Fibroblast of skin of right quadriceps (primary cell): ENCODE measurements at regions not wholly inside any gene's neighbourhood (a gene's known extent, or its start where the extent isn't known, plus 50 kb on each side); places are given as distances from the start of the nearest gene placed in this dataset.
"Not testable (repeated sequence)": the region's sequence is repeated elsewhere in the genome, so short reads cannot be mapped to it uniquely, and the experiment has no call there.

Experiments used
- DNase-seq: peaks from one replicate; pipeline ENCODE4 v3.0.0-alpha.2; 2013

DNA sequence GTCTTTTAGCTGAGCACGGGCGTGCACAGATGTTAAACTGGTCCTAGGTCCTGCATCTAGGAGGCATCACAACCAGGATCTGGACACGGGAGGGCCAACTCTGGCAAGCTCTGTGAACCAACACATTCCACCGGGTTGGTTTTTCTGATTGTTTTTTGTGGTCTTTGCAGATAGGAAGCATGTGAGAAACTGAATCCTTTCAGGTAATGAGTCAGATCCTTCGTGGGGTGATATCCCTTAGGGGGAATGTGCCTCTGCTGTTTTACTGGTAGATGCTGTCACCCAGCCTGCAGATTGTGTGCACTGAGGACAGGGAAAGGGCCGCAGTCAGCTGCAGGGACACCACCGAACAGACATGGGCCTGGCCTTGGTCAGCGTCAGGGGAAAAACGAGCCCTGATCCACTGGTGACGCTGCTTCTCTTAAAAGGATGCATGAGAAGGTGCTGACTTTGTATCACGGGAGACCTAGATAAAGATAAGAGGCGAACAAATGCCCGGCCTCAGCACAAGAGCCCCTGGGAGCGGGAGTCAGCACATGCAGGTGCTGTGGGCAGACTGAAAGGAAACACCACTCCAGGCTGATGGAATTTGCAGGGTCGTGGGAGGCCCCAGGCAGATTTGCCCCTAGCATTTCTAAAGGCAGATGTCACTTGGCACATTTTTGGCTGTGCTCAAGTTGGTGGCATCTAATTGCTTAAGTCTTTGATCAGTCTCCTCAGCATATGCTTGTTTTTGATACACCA, 51.1 kb downstream of the DOP1B start:
- DNase-seq, result peak; percentile 72

DNA sequence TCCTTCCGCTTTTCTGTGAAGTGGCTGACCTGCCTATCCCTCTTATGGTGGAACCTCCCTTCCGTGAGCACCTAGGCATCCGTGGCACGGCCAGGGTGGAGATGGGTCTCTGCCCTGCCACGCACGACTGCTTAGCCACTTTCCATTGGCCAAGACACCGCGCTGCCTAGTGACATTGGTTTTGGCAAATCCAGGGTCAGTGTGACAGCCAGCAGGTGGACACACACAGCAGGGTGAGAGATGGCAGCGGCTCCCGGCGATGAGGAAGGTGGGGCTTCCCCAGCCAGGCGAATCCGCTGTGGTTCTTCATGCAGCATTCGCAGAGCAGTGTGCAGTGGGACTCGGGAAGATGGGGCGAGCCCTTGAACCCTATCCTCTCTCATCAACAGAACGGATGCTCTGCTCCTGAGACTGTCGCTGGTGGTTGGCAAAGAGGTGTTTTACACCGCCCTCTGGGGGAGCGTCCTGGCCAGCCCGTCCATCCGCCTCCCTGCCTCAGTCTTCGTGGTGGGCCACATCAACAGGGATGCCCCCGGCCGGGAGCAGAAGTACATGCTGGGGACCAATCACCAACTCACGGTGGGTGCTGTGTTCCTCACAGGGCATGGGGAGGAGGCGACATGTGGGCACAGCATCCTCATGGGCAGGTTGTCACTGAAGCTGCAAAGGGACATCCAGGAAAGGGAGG, 51.8 kb downstream of the DOP1B start:
- DNase-seq, result no peak

GRCh38 chr21:36209626-36210171, 53.1 kb downstream of the DOP1B start:
- DNase-seq, result peak; percentile 70

- no peak for DNase-seq
These were observed 54.4 kb downstream of the DOP1B start for GRCh38 chr21:36210779-36211659.

DNA sequence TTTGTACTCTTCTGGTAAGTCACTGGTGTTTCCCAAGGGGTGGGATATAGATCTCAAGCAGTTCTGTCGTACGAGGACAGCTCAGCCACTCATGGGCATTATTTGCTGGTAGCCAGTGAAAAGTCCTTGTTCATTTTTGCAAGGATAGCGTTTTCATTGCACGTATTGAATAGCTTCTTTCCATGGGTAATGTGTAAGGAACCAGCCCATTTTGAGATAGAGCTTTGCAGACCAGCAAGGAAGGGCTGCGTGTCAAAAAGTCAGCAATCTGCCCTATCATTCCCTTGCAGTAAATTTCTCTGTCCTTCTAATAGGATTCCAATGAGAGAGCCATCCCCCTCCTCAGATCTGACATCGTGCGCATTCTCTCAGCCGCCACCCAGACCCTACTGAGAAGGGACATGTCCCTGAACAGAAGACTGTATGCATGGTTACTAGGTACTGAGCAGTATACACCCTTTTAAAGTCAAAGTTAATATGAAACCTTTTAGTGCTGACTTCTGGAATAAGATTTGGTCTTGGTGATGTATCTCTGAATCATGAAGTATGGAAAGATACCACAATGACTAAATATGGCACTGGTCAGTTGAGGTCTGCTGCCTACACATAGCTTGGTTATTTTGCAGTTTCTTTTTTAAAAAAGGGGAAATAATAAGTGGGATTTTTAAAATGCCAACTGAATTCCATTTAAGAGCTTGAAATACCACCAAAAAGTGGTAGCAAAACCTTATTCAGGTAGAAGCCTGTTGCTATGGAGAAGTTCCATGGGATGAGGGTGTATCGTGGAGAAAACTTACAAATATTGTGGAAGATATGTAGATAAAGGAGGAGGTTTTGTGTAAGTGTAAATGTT, 55.3 kb downstream of the DOP1B start:
- DNase-seq, result peak; percentile 85

DNA sequence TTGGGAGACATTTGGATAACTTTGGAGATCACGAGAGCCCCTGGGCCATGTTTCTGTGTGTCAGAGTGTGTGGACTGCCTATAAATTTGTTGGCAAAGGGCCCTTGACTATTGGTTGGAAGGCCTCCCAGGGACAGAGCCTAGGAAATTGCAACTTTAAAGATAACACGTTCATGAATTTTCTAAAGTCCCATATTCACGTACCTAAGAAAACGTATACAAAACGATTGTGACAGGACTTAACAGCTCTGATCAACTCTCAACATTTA, 55.8 kb downstream of the DOP1B start:
- no peak for DNase-seq

GRCh38 chr21:36214561-36214960, 57.9 kb downstream of the DOP1B start:
- DNase-seq, result no peak

- DNase-seq, result no peak
These were observed 61.1 kb downstream of the DOP1B start for GRCh38 chr21:36217743-36218142.

DNA sequence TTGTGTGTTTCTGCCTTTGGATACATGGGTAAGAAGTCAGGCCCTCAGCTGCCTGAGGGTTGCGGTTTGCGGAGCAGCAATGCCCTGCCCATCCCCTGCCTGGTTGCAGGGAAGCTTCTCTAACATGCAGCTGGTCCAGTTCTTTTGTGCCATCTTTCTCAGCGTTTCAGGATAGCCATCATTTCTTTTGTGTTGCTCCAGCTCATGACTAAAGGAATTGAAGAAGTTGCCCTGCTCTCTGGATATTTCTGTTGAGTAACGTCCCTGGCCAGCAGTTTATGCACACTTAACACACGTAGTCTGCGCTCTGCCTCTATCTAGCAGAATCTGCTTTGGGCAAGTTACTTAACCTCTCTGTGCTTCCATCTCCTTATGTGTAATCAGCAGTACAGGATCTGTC, 62.1 kb downstream of the DOP1B start:
- no peak for DNase-seq

DNA sequence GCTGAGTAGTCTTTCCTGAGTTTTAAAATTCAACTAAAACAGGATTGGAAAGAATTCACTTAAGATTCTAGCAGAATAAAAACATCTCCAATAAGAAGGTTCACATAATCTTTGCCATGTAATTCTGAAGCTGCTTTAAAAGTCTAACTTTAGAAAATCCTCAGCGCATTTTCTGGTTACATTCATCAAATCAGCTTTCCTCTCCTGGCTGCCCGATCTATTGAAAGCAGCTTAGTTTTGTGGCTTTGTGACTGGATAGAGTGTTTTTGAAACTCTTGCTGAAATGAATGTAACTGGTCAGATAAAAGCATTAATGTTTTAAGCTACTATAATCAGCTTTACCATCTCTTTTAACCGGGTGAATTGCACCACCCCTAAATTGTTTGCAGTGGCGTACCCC, 66.8 kb downstream of the DOP1B start:
- no peak for DNase-seq

- no peak for DNase-seq
These were observed 72.6 kb downstream of the DOP1B start for GRCh38 chr21:36229181-36229580.

DNA sequence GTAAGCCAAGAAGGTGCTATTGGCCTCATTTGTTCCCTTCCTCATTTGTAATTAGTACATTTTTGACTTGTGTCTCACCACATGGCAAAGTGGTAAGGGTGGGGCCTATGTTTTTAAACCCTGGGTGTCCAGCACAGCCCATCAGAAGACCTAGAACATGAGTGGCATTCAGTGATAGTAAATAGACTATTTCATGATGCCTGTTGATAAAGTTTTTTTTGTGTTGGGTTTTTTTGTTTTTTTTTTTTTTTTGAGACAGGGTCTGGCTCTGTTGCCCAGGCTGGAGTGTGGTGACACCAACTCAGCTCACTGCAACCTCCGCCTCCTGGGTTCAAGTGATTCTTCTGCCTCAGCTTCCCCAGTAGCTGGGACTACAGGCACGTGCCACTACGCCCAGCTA, 74.8 kb downstream of the DOP1B start:
- DNase-seq, result not testable (repeated sequence)

DNA sequence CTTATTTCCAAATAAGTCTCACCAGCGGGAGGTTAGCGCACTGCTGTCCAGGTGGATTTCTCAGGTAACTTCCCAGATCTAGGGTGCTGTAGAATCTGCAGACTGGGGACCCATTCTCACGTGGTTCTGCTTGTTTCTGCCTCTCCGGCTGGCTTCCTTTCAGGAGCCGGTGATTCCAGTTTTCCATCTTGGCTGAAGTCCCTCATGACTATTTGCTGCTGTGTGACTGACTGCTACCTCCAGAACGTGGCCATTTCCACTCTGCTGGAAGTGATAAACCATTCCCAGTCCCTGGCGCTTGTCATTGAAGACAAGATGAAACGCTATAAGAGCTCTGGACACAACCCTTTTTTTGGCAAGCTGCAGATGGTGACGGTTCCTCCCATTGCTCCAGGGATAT, 76.0 kb downstream of the DOP1B start:
- no peak for DNase-seq

GRCh38 chr21:36235058-36235582, 78.5 kb downstream of the DOP1B start:
- DNase-seq, result no peak

DNA sequence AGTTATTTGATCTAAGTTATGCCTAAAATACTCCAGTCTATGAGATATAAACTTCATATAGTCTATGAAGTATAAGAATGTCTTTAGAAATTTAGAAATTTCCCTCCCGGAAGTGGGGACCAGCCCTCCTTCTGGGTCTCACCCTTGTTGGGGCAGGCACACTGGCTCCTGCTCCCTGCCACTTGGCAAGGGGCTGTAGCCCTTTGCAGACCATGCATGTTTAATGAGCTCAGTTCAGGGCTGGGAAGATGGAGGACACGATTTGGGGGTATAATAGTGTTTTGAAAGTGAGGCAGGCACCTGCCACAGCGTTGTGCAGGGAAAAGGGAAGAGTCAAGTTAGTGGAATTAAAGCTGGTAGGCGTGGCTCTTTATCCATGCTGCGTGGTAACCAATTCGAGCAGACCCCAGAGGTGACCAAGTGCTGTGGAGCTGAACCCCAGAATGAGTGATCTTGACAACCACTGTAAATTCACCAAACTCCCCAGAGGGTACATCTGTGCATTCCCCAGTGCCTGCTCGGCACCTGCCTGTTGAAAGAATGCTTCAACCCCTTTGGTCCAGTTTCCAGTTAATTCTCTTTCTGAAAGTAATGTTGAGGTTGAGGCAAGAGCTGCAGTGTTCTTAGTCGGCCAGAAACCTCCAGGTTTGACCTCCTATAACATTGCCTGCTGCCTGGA, 79.6 kb downstream of the DOP1B start:
- no peak for DNase-seq

GRCh38 chr21:36237441-36237840, 80.8 kb downstream of the DOP1B start:
- no peak for DNase-seq

DNA sequence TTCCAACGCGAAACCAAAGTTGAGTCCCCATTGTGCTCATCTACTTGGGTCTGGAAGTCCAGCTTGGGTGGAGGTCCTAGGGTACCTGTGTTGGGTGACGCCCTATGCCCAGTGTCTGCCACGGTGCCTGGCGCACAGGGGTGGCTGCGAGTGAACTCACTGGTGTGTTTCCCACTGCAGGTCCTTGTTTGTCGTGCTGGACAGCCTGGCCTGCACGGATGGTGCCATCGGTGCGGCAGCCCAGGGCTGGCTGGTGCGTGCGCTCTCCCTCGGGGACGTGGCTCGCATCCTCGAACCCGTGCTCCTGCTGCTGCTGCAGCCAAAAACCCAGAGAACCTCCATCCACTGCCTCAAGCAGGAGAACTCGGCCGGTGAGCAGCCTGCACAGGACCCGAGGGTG, 80.4 kb upstream of the MORC3 start:
- DNase-seq, result no peak

- DNase-seq, result no peak
These were observed 78.3 kb upstream of the MORC3 start for GRCh38 chr21:36241717-36242116.

GRCh38 chr21:36245115-36245514, 74.9 kb upstream of the MORC3 start:
- no peak for DNase-seq

DNA sequence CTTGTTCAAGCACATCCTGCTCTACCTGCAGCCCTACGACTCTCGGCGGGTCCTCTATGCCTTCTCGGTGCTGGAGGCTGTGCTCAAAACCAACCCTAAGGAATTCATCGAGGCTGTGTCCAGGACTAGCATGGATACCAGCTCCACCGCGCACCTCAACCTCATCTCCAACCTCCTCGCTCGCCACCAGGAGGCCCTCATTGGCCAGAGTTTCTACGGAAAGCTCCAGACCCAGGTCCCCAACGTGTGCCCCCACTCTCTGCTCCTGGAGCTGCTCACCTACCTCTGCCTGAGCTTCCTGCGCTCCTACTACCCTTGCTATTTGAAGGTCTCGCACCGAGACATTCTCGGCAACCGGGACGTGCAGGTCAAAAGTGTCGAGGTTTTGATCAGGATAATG, 74.3 kb upstream of the MORC3 start:
- DNase-seq, result no peak

DNA sequence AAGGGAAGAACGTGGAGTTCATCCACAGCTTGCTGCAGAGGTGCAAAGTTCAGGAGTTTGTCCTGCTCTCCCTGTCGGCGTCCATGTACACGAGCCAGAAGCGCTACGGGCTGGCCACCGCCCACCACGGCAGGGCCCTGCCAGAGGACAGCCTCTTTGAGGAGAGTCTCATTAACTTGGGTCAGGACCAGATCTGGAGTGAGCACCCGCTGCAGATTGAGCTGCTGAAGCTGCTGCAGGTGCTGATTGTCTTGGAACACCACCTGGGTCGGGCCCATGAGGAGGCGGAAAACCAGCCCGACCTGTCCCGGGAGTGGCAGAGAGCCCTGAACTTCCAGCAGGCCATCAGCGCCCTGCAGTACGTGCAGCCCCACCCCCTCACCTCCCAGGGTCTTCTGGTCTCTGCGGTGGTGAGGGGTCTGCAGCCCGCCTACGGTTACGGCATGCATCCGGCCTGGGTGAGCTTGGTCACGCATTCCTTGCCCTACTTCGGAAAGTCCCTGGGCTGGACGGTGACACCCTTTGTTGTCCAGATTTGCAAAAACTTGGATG, 73.8 kb upstream of the MORC3 start:
- DNase-seq, result no peak
